C4-2B (cell line): ENCODE measurements at regions not wholly inside any gene's neighbourhood (a gene's known extent, or its start where the extent isn't known, plus 50 kb on each side); places are given as distances from the start of the nearest gene placed in this dataset.

Experiments
- H3K27ac ChIP-seq: fragments of 450-650 bp; 2 replicates; pipeline ENCODE4 v1.5.1; 2017
- ZFX ChIP-seq: fragments of 450-650 bp; IDR thresholded peaks from 2 replicates; pipeline ENCODE4 v1.6.1; 2017
- TF ChIP-seq, protein P1 (sequence below): fragments of 450-650 bp; conservative IDR thresholded peaks from 2 replicates; pipeline ENCODE4 v1.5.1; 2017; ENCODE audit warnings: mild to moderate bottlenecking

DNA sequence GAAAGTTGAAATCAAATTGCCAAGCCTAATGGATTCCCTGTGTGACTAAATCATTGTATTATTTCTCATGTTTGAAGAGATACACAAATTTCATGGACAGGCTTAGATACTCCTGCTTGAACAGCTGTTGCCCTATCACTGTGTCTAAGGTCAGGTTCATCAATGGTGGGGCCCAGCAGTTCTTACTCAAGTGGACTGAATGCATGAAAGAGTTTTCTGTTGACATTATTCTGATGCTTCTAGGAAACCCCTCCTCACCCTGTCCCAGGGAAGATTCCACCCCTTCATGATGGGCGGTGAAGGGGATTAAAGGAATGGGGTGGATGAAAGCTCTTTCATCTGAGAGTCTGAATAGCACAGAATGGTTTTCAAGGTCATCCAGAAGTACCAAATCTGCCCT, 148.8 kb downstream of the INO80D start:
- TF ChIP-seq ZFX = no peak
- TF ChIP-seq, protein P1, sequence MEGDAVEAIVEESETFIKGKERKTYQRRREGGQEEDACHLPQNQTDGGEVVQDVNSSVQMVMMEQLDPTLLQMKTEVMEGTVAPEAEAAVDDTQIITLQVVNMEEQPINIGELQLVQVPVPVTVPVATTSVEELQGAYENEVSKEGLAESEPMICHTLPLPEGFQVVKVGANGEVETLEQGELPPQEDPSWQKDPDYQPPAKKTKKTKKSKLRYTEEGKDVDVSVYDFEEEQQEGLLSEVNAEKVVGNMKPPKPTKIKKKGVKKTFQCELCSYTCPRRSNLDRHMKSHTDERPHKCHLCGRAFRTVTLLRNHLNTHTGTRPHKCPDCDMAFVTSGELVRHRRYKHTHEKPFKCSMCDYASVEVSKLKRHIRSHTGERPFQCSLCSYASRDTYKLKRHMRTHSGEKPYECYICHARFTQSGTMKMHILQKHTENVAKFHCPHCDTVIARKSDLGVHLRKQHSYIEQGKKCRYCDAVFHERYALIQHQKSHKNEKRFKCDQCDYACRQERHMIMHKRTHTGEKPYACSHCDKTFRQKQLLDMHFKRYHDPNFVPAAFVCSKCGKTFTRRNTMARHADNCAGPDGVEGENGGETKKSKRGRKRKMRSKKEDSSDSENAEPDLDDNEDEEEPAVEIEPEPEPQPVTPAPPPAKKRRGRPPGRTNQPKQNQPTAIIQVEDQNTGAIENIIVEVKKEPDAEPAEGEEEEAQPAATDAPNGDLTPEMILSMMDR = no peak
- H3K27ac ChIP-seq = no peak overlapping the region

DNA sequence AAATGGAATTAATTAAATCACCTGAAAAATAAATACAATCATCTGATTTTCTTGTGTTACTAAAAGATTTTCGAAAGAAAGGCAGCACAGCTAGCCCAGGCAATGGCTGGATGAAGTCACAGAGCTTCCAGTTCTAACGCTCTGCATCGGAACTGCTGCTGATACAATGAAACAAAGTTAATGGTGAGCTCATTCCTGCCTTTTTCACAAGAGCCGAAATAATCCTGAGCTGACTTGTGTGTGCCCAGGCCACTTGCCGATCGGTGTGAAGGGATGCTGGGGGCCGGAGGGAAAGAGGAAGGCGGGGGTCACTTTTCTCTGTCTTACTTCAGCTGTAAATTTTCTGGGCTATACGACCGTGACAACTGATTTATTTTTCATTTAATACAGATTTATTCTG, 149.5 kb downstream of the INO80D start:
- H3K27ac ChIP-seq = no peak overlapping the region

DNA sequence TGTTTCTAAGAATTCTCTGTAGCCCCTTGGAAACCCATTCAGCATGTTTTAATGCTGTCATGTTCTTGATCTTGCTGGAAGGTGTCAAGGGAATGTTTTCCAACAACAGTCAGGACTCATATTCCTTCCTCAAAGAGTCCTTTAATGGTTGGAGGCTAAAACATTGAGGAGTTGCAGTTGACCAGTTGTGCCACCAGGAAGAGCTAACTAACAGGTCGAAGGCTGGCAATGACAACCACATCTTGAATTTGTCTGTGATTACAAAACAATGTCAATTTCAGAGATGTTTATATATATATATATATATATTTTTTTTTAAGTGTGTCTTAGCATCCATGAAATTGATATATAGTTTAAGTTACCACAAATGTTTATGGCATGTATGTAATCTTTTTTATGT, 151.5 kb downstream of the INO80D start:
- no peak overlapping the region for H3K27ac ChIP-seq
- no peak for TF ChIP-seq ZFX
- TF ChIP-seq, protein P1 = peak; percentile 16

More for the DNA sequence above, 149.5 kb downstream of the INO80D start:
- TF ChIP-seq ZFX = no peak
- TF ChIP-seq, protein P1 = no peak

DNA sequence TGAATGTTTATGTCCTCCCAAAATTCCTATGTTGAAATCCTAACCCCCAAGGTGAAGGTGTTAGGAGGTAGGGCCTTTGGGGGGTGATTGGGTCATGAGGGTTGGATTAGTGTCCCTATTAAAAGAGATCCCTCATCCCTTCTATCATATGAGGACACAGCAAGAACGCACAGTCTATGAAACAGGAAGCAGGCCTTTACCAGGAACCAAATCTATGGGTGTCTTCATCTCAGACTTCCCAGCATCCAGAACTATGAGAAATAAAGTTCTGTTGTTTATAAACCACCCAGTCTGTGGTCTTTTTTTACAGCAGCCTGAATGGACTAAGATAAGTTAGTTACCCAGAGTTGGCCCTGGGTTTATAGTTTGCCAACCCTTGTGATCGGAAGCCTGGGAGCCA, 153.1 kb downstream of the INO80D start:
- H3K27ac ChIP-seq = no peak overlapping the region
- TF ChIP-seq ZFX = no peak

DNA sequence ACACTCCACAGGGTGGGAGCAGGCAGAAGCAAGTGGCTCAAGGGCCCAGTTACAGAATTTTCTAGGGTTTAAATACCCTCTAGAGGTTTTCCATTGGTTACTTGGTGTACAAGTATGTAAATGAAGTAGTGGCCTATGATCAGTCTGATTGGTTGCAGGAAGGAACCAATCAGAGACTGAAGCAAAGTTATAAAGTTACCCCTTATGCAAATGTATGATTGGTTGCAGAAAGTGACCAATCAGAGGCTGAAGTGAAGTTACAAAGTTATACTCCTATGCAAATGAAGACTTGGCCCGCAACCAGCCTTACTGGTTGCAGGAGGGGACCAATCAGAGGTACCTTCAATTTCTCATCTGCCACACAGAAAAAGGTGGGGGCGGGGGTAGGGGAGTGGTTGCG, 154.6 kb downstream of the INO80D start:
- no peak for TF ChIP-seq ZFX
- TF ChIP-seq, protein P1 = no peak

DNA sequence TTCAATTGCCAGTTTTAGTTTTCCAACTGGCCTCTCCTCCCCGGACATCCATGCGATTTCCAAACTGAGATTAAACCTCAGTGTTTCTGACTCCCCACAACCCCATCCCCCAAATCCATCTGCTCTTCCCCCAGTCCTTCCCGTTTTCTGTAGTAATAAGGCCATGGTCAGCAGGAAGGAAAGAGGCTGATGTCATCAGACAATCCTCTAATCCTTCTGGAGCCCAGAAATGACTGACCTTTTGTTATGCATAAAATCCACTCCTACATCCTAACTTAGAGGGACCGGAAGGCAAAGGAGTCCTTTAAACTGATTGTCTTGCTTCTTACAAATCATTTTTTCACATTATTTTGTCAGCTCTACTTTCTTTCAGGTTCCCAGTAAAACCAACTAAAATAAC, 155.8 kb downstream of the INO80D start:
- TF ChIP-seq ZFX = no peak
- TF ChIP-seq, protein P1 = no peak
- H3K27ac ChIP-seq = no peak overlapping the region

More for the DNA sequence above, 154.6 kb downstream of the INO80D start:
- H3K27ac ChIP-seq = no peak overlapping the region

DNA sequence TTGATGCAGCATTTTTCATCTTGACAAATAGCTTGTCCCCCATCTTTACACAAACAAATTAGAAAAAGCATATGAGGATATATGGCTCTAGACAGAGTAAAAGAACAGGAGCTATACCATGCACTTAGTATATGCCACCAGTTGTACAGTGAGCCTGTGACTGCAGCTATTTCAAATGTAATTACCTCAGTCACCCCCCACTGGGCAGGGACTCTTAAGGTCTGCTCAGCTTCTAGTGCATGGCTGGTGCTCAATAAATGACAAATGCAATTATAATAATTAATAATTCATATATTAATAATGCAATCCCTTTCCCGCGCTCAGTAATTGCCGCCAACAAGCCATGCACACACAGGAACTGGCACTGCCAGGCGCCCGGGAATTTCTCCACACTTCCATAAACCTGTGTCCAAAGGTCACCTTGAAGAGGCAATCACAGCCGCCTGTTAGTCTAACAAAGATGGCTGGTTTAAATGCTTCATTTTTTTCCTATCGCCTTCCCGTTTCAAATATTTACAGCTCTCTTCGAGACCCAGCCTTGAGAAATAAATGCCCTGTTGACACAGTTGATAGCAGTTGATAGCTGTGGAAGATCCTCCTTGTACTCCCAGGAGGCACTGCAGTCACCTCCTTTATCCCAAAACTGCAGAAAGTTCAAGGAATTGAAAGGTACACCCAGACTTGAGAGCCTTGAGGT, 156.6 kb downstream of the INO80D start:
- TF ChIP-seq, protein P1 = no peak
- TF ChIP-seq ZFX = no peak
- no peak overlapping the region for H3K27ac ChIP-seq
